ENCODE measurements at regions not wholly inside any gene's neighbourhood (a gene's known extent, or its start where the extent isn't known, plus 50 kb on each side); places are given as distances from the start of the nearest gene placed in this dataset.

DNA sequence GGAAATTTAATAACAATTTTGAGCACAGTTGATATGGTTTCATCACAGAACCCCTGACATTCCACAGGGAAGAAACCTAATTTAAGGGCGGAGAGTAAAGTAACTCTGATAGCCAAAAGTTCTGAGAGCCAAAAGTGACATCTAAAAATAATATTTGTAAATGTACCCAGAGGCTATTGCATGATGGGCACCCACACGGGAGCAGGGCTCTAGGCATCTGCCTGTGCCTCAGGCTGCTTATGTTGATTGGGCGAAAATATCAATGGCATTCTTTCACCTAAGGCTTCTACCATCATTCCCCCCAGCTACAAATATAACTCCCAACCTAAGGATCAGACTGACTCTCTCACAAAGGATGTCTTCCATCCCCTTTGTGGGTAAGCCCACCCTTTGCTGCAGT, 54.1 kb upstream of the PTPRM start:
- no peak overlapping the region for H3K56ac ChIP-seq (ENCODE audit: insufficient read length, low read depth, low read length)
- Mint-ChIP-seq H3K36me3 (ENCODE audit: insufficient read depth in 1 of 3, low read depth in 3 of 3) (no peaks in the 10 kb centered on the region; a peak in 1 of 7 replicates), H3K4me3 (no peak overlapping the region), H3K9me3 (no peaks in the 10 kb centered on the region; a peak in 1 of 5 replicates), H3K27me3 (ENCODE audit: low read depth) (peaks cover 14% of the 10 kb centered on the region), H3K4me1 (peaks cover 17% of the 10 kb centered on the region in 2 experiments), H3K27ac (no peak overlapping the region)
- H3K27ac ChIP-seq (ENCODE audit: insufficient read length, low read depth, low read length), result no peak overlapping the region
- H2AK5ac ChIP-seq (ENCODE audit: insufficient read length, low read length), result no peak overlapping the region
- H3K4me1 ChIP-seq (ENCODE audit: insufficient read depth, low read length), result peaks cover 2% of the 10 kb centered on the region; the same call in 1 of the 2 replicates
- no peak overlapping the region for H3T11ph ChIP-seq (ENCODE audit: low read length)
- H2BK12ac ChIP-seq (ENCODE audit: insufficient read length, low read depth, low read length), result no peak overlapping the region
- no peaks in the 10 kb centered on the region for H3K79me2 ChIP-seq (ENCODE audit: insufficient read depth, low read length)
- no peaks in the 10 kb centered on the region for H3K23me2 ChIP-seq (ENCODE audit: insufficient read length, low read depth, low read length, poor library complexity, severe bottlenecking)
- H3K9me3 ChIP-seq (ENCODE audit: control insufficient read depth, low read depth, low read length), result no peaks in the 10 kb centered on the region
- H2AFZ ChIP-seq (ENCODE audit: low read length), result no peak overlapping the region
- TF ChIP-seq, protein P1, sequence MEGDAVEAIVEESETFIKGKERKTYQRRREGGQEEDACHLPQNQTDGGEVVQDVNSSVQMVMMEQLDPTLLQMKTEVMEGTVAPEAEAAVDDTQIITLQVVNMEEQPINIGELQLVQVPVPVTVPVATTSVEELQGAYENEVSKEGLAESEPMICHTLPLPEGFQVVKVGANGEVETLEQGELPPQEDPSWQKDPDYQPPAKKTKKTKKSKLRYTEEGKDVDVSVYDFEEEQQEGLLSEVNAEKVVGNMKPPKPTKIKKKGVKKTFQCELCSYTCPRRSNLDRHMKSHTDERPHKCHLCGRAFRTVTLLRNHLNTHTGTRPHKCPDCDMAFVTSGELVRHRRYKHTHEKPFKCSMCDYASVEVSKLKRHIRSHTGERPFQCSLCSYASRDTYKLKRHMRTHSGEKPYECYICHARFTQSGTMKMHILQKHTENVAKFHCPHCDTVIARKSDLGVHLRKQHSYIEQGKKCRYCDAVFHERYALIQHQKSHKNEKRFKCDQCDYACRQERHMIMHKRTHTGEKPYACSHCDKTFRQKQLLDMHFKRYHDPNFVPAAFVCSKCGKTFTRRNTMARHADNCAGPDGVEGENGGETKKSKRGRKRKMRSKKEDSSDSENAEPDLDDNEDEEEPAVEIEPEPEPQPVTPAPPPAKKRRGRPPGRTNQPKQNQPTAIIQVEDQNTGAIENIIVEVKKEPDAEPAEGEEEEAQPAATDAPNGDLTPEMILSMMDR (conservative IDR thresholded peaks at IDR 0.05), result no peak
- no peaks in the 10 kb centered on the region for H3K79me1 ChIP-seq (ENCODE audit: insufficient read depth, low read depth, low read length, poor library complexity, severe bottlenecking)
- H3K4ac ChIP-seq (ENCODE audit: low read depth, low read length), result no peak overlapping the region
- H4K20me1 ChIP-seq (ENCODE audit: control insufficient read depth, insufficient read depth, insufficient read length), result no peaks in the 10 kb centered on the region
- WGBS (ENCODE audit: extremely low coverage, insufficient read length, low lambda C conversion rate), result no CpG with 5 or more reads among the region's 3 CpGs
- no peak overlapping the region for H3K18ac ChIP-seq (ENCODE audit: insufficient read length, low read depth, low read length)
- no peaks in the 10 kb centered on the region for H3K27me3 ChIP-seq (ENCODE audit: insufficient read depth, low read length)
- no peak overlapping the region for H3K14ac ChIP-seq (ENCODE audit: insufficient read depth, low read length)
- H3K23ac ChIP-seq (ENCODE audit: insufficient read length, low read depth, low read length), result no peak overlapping the region
- no peak overlapping the region for H2BK20ac ChIP-seq (ENCODE audit: low read depth, low read length, poor library complexity, severe bottlenecking)
- DNase-seq, result no peak
- no peak overlapping the region for H2BK15ac ChIP-seq (ENCODE audit: low read depth, low read length)
- no peak overlapping the region for H3K9ac ChIP-seq (ENCODE audit: extremely low read depth, insufficient read length, low read length)
- no peak overlapping the region for H4K91ac ChIP-seq (ENCODE audit: insufficient read length, low read depth, low read length)
- H2BK5ac ChIP-seq (ENCODE audit: insufficient read length, low read length), result no peak overlapping the region
- H2BK120ac ChIP-seq (ENCODE audit: low read depth, low read length, poor library complexity, severe bottlenecking), result no peak overlapping the region
- H4K8ac ChIP-seq (replicated peaks; ENCODE audit: insufficient read length, low read depth, low read length), result no peak overlapping the region
- H3K4me2 ChIP-seq (ENCODE audit: insufficient read depth, insufficient read length, low read length), result no peak overlapping the region
- H4K5ac ChIP-seq (ENCODE audit: insufficient read length, low read depth, low read length), result no peak overlapping the region

All from H9 (cell line).